OCI-LY1 (cell line): ENCODE measurements at regions not wholly inside any gene's neighbourhood (a gene's known extent, or its start where the extent isn't known, plus 50 kb on each side); places are given as distances from the start of the nearest gene placed in this dataset.

ENCODE experiments used
- H2AFZ ChIP-seq: fragments of 200-600 bp; sonication (generic), shearing (Covaris generic); 2 replicates; pipeline ENCODE4 v1.6.0; 2014; ENCODE audit warnings: antibody characterized with exemption, mild to moderate bottlenecking, low read length
- H3F3A ChIP-seq: fragments of 200-600 bp; sonication (generic), shearing (Covaris generic); 2 replicates; pipeline ENCODE4 v1.6.0; 2014; ENCODE audit warnings: mild to moderate bottlenecking, antibody characterized with exemption, low read length, moderate library complexity; ENCODE audit not compliant: insufficient read depth
- H3K27ac ChIP-seq: fragments of 200-600 bp; sonication (generic); 2 replicates; pipeline ENCODE4 v1.5.1; 2014; ENCODE audit warnings: low read length, mixed run types, mild to moderate bottlenecking, low read depth; ENCODE audit not compliant: poor library complexity, severe bottlenecking
- H3K27me3 ChIP-seq: fragments of 200-600 bp; sonication (generic); 2 replicates; pipeline ENCODE4 v1.6.0; 2014; ENCODE audit warnings: antibody characterized with exemption, mild to moderate bottlenecking, low read length, moderate library complexity; ENCODE audit not compliant: insufficient read depth
- H3K36me3 ChIP-seq: fragments of 200-600 bp; sonication (generic); 2 replicates; pipeline ENCODE4 v1.6.1; 2014; ENCODE audit warnings: mild to moderate bottlenecking, antibody characterized with exemption, low read length, moderate library complexity, mixed read lengths; ENCODE audit not compliant: insufficient read depth
- H3K4me1 ChIP-seq: fragments of 200-600 bp; sonication (generic); 2 replicates; pipeline ENCODE4 v1.5.1; 2014; ENCODE audit warnings: mild to moderate bottlenecking, low read length, moderate library complexity; ENCODE audit not compliant: insufficient read depth, severe bottlenecking
- H3K4me2 ChIP-seq: fragments of 200-600 bp; sonication (generic), shearing (Covaris generic); 2 replicates; pipeline ENCODE4 v1.6.1; 2014; ENCODE audit warnings: low read length
- H3K4me3 ChIP-seq: fragments of 200-600 bp; sonication (generic); 2 replicates; pipeline ENCODE4 v1.5.1; 2014; ENCODE audit warnings: low read length, low read depth, mild to moderate bottlenecking, mixed read lengths; ENCODE audit not compliant: poor library complexity, severe bottlenecking
- H3K79me2 ChIP-seq: fragments of 200-600 bp; shearing (Covaris generic); 2 replicates; pipeline ENCODE4 v1.6.1; 2016; ENCODE audit warnings: mixed run types, low read length, mixed read lengths; ENCODE audit not compliant: insufficient read depth
- H3K9ac ChIP-seq: fragments of 200-600 bp; sonication (generic), shearing (Covaris generic); 2 replicates; pipeline ENCODE4 v1.6.1; 2014; ENCODE audit warnings: mild to moderate bottlenecking, low read length, mixed read lengths
- H3K9me2 ChIP-seq: fragments of 200-600 bp; sonication (generic), shearing (Covaris generic); 2 replicates; pipeline ENCODE4 v1.6.1; 2014; ENCODE audit warnings: low read depth, mild to moderate bottlenecking, low read length, mixed read lengths
- H3K9me3 ChIP-seq: fragments of 200-600 bp; shearing (Covaris generic); 2 replicates; pipeline ENCODE4 v1.6.1; 2014; ENCODE audit warnings: low read length, mixed read lengths
- H4K20me1 ChIP-seq: fragments of 200-600 bp; sonication (generic), shearing (Covaris generic); 2 replicates; pipeline ENCODE4 v1.6.0; 2016; ENCODE audit warnings: mild to moderate bottlenecking, low read length; ENCODE audit not compliant: insufficient read depth
- CTCF ChIP-seq: fragments of 200-600 bp; sonication (generic), shearing (Covaris generic); IDR thresholded peaks from 2 replicates; pipeline ENCODE4 v1.5.1; 2017; ENCODE audit warnings: mild to moderate bottlenecking, antibody characterized with exemption, low read length, moderate library complexity, mixed read lengths
- EZH2 ChIP-seq: fragments of 200-600 bp; sonication (generic), shearing (Covaris generic); IDR thresholded peaks from 2 replicates; pipeline ENCODE4 v1.8.0; 2017; ENCODE audit warnings: borderline replicate concordance, mixed run types, mild to moderate bottlenecking, antibody characterized with exemption, low read length, moderate library complexity, mixed read lengths

DNA sequence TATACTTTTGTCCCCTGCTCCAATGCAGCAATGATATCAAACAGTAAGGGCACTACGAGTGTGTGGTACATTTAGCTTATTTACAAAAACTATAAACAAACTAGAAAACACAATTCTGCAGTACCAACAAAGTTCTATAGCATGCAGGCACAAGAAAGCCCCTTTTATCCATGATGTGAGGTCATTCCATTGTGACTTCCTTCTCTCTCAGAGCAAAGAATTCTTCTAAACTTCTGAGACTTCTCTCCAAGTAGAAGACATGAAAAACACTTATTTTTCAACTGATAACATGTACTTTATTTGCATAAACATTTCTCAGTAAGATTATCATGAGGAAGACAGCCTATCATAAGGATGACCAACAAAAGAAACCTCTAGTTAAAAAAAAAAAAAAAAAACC is 569.8 kb downstream of the TLE1 start:
- Histone ChIP-seq H3K4me3 (no peak overlapping the region), H2AFZ (no peak overlapping the region), H4K20me1 (no peaks in the 10 kb centered on the region), H3K9me2 (no peaks in the 10 kb centered on the region), H3K79me2 (no peaks in the 10 kb centered on the region), H3K9ac (no peak overlapping the region), H3K9me3 (no peaks in the 10 kb centered on the region), H3F3A (no peaks in the 10 kb centered on the region), H3K36me3 (no peaks in the 10 kb centered on the region), H3K4me1 (no peaks in the 10 kb centered on the region), H3K27me3 (no peaks in the 10 kb centered on the region), H3K27ac (no peak overlapping the region), H3K4me2 (no peak overlapping the region)
- TF ChIP-seq CTCF (no peak), EZH2 (no peak)

DNA sequence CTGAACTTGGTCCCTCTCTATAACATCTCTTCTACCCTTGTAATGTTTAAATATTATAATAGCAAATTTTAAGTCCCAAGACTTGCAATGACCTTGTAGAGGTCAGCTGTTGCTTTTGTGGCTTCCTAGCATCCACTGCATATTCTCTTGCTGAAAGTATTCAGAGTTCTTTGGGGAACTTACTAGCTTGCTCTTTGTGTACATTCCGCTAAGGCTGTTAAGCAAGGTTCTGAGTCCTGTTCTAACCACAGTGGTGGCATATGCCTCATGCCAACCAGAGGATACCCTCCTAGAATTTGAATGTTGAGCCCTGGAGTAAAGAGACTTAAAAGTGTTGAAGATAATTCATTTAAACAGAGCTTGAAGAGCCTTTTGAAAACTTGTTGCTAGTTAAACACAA is 570.9 kb downstream of the TLE1 start:
- Histone ChIP-seq H3K9me2 (no peaks in the 10 kb centered on the region), H4K20me1 (no peaks in the 10 kb centered on the region), H3K27me3 (no peaks in the 10 kb centered on the region), H3K36me3 (no peaks in the 10 kb centered on the region), H3K9me3 (no peaks in the 10 kb centered on the region), H2AFZ (no peak overlapping the region), H3K9ac (no peak overlapping the region), H3K4me1 (no peaks in the 10 kb centered on the region), H3K4me3 (no peak overlapping the region), H3K79me2 (no peaks in the 10 kb centered on the region), H3F3A (no peaks in the 10 kb centered on the region), H3K27ac (no peak overlapping the region), H3K4me2 (no peak overlapping the region)
- TF ChIP-seq EZH2 (no peak), CTCF (no peak)

DNA sequence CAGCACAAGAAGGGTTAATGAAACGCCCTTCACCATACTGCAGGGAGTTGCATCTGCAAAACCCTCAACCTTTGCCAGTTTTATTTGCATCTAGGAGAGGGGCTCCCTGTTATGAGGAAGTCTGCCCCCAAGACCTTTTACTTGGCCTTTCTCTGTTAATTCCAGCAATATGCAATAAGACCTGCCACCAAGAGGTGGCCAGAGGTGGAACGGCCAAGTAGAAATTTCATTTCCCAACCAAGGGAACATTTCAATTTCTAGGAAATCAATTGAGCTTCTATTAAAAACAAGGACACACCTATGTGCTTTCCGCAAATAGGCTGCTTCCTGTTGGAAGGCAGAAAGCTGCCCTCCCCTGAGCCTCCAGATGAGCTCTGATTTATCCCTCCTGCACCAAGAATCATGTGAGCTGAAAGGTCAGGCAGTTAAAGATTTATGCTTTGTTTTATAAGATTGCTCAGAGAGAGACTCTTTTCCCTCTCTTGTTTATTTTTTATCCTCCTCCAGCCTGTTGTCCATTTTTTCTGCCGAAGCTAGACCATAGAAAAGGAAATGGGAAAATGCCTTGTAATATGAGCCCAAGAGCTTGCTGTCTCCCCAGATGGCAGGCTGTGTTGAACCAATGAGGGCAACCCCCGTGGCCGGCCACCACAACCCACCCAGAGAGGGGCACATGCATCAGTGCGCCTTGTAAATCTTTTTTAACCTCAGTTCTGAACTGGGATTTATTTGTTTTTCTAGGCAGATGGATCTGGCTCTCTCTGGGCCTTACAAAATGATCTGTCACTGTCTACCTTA is 572.8 kb downstream of the TLE1 start:
- H4K20me1 ChIP-seq, result no peaks in the 10 kb centered on the region
- H2AFZ ChIP-seq, result no peak overlapping the region
- H3K27ac ChIP-seq, result no peak overlapping the region

More for the DNA sequence above, 572.8 kb downstream of the TLE1 start:
- no peaks in the 10 kb centered on the region for H3K36me3 ChIP-seq
- H3K4me2 ChIP-seq, result no peak overlapping the region
- no peaks in the 10 kb centered on the region for H3K9me2 ChIP-seq
- H3F3A ChIP-seq, result no peaks in the 10 kb centered on the region
- H3K79me2 ChIP-seq, result no peaks in the 10 kb centered on the region
- H3K9me3 ChIP-seq, result no peaks in the 10 kb centered on the region
- H3K27me3 ChIP-seq, result no peaks in the 10 kb centered on the region
- no peak overlapping the region for H3K9ac ChIP-seq
- TF ChIP-seq EZH2 (no peak), CTCF (no peak)
- H3K4me3 ChIP-seq, result no peak overlapping the region
- H3K4me1 ChIP-seq, result no peaks in the 10 kb centered on the region
